ENCODE measurements at regions not wholly inside any gene's neighbourhood (a gene's known extent, or its start where the extent isn't known, plus 50 kb on each side); places are given as distances from the start of the nearest gene placed in this dataset.

GRCh38 chrX:10971759-10972158, 139.4 kb upstream of the HCCS start:
- Histone ChIP-seq H4K20me1 (ENCODE audit: insufficient read depth) (no peaks in the 10 kb centered on the region), H3K9ac (no peak overlapping the region), H3K36me3 (ENCODE audit: insufficient read depth) (no peaks in the 10 kb centered on the region), H2AFZ (ENCODE audit: low read depth) (no peak overlapping the region), H3K4me1 (ENCODE audit: low read depth, poor library complexity, severe bottlenecking) (no peaks in the 10 kb centered on the region), H3K4me2 (no peak overlapping the region), H3K27ac (no peak overlapping the region), H3K27me3 (ENCODE audit: insufficient read depth, low read depth) (no peaks in the 10 kb centered on the region), H3K79me2 (ENCODE audit: insufficient read depth, low read depth) (no peaks in the 10 kb centered on the region), H3K4me3 (IDR thresholded peaks at IDR 0.05; ENCODE audit: insufficient read depth, low read depth, low read length) (no peak overlapping the region)
- TF ChIP-seq CTCF (conservative IDR thresholded peaks at IDR 0.05; ENCODE audit: low read depth, low read length), result no peak

- no peaks in the 10 kb centered on the region for H4K20me1 ChIP-seq (ENCODE audit: insufficient read depth)
- H2AFZ ChIP-seq (ENCODE audit: low read depth), result no peak overlapping the region
- no peaks in the 10 kb centered on the region for H3K79me2 ChIP-seq (ENCODE audit: insufficient read depth, low read depth)
- no peak overlapping the region for H3K27ac ChIP-seq
- H3K27me3 ChIP-seq (ENCODE audit: insufficient read depth, low read depth), result no peaks in the 10 kb centered on the region
- no peak for TF ChIP-seq CTCF (conservative IDR thresholded peaks at IDR 0.05; ENCODE audit: low read depth, low read length)
- no peak overlapping the region for H3K4me3 ChIP-seq (IDR thresholded peaks at IDR 0.05; ENCODE audit: insufficient read depth, low read depth, low read length)
- no peak overlapping the region for H3K4me2 ChIP-seq
- H3K36me3 ChIP-seq (ENCODE audit: insufficient read depth), result no peaks in the 10 kb centered on the region
- H3K9ac ChIP-seq, result no peak overlapping the region
- no peaks in the 10 kb centered on the region for H3K4me1 ChIP-seq (ENCODE audit: low read depth, poor library complexity, severe bottlenecking)
These were observed 138.4 kb upstream of the HCCS start for GRCh38 chrX:10972706-10973105.

- no peak overlapping the region for H3K9ac ChIP-seq
- H2AFZ ChIP-seq (ENCODE audit: low read depth), result no peak overlapping the region
- H3K36me3 ChIP-seq (ENCODE audit: insufficient read depth), result no peaks in the 10 kb centered on the region
- H3K4me1 ChIP-seq (ENCODE audit: low read depth, poor library complexity, severe bottlenecking), result no peaks in the 10 kb centered on the region
- no peak overlapping the region for H3K27ac ChIP-seq
- TF ChIP-seq CTCF (conservative IDR thresholded peaks at IDR 0.05; ENCODE audit: low read depth, low read length), result no peak
- no peak overlapping the region for H3K4me2 ChIP-seq
- no peaks in the 10 kb centered on the region for H4K20me1 ChIP-seq (ENCODE audit: insufficient read depth)
- no peaks in the 10 kb centered on the region for H3K27me3 ChIP-seq (ENCODE audit: insufficient read depth, low read depth)
- no peaks in the 10 kb centered on the region for H3K79me2 ChIP-seq (ENCODE audit: insufficient read depth, low read depth)
- H3K4me3 ChIP-seq (IDR thresholded peaks at IDR 0.05; ENCODE audit: insufficient read depth, low read depth, low read length), result no peak overlapping the region
These were observed 136.2 kb upstream of the HCCS start for GRCh38 chrX:10974920-10975319.

GRCh38 chrX:10979956-10980355, 131.2 kb upstream of the HCCS start:
- Histone ChIP-seq H4K20me1 (ENCODE audit: insufficient read depth) (no peaks in the 10 kb centered on the region), H3K9ac (no peak overlapping the region), H3K4me1 (ENCODE audit: low read depth, poor library complexity, severe bottlenecking) (no peaks in the 10 kb centered on the region), H3K4me2 (no peak overlapping the region), H3K27ac (no peak overlapping the region), H2AFZ (ENCODE audit: low read depth) (no peak overlapping the region), H3K27me3 (ENCODE audit: insufficient read depth, low read depth) (no peaks in the 10 kb centered on the region), H3K4me3 (IDR thresholded peaks at IDR 0.05; ENCODE audit: insufficient read depth, low read depth, low read length) (no peak overlapping the region), H3K36me3 (ENCODE audit: insufficient read depth) (no peaks in the 10 kb centered on the region), H3K79me2 (ENCODE audit: insufficient read depth, low read depth) (no peaks in the 10 kb centered on the region)
- TF ChIP-seq CTCF (conservative IDR thresholded peaks at IDR 0.05; ENCODE audit: low read depth, low read length), result no peak

GRCh38 chrX:10981506-10981905, 129.6 kb upstream of the HCCS start:
- no peak for TF ChIP-seq CTCF (conservative IDR thresholded peaks at IDR 0.05; ENCODE audit: low read depth, low read length)
- Histone ChIP-seq H3K4me3 (IDR thresholded peaks at IDR 0.05; ENCODE audit: insufficient read depth, low read depth, low read length) (no peak overlapping the region), H3K36me3 (ENCODE audit: insufficient read depth) (no peaks in the 10 kb centered on the region), H3K4me2 (no peak overlapping the region), H3K27ac (no peak overlapping the region), H3K9ac (no peak overlapping the region), H3K79me2 (ENCODE audit: insufficient read depth, low read depth) (no peaks in the 10 kb centered on the region), H3K4me1 (ENCODE audit: low read depth, poor library complexity, severe bottlenecking) (no peaks in the 10 kb centered on the region), H2AFZ (ENCODE audit: low read depth) (no peak overlapping the region), H4K20me1 (ENCODE audit: insufficient read depth) (no peaks in the 10 kb centered on the region), H3K27me3 (ENCODE audit: insufficient read depth, low read depth) (no peaks in the 10 kb centered on the region)
